Breast epithelium (tissue), 4 donors: ENCODE measurements at regions not wholly inside any gene's neighbourhood (a gene's known extent, or its start where the extent isn't known, plus 50 kb on each side); places are given as distances from the start of the nearest gene placed in this dataset.

Source experiments
- DNase-seq, 2 donors: peaks; one replicate each; pipeline ENCODE4 v3.0.0-alpha.2; 2019; ENCODE audit warnings: low spot score in 2 of 2
- H3K27ac ChIP-seq, 2 donors: fragments of 200-600 bp; sonication (generic) in 1 of 2; one replicate each; pipeline ENCODE4 v1.5.1; 2016 to 2019; ENCODE audit warnings: mild to moderate bottlenecking in 1 of 2
- H3K27me3 ChIP-seq, 2 donors: fragments of 200-600 bp; sonication (generic) in 1 of 2; one replicate each; pipeline versions ENCODE4 v1.5.1 to v1.6.0; 2017 to 2019; ENCODE audit warnings: control low read depth in 1 of 2, mild to moderate bottlenecking in 1 of 2
- H3K36me3 ChIP-seq: fragments of 200-600 bp; one replicate; pipeline ENCODE4 v1.5.1; 2019
- H3K4me1 ChIP-seq, 2 donors: fragments of 200-600 bp; sonication (generic); one replicate each; pipeline ENCODE4 v1.5.1; 2016 to 2019; ENCODE audit warnings: control low read depth in 1 of 2
- H3K4me3 ChIP-seq, 3 donors: fragments of 200-600 bp; sonication (generic); 1 replicate in 2 of 3; 2 replicates in 1 of 3; pipeline ENCODE4 v1.5.1; 2016 to 2019; ENCODE audit warnings: mild to moderate bottlenecking in 3 of 3, moderate library complexity in 2 of 3
- H3K9me3 ChIP-seq, 2 donors: fragments of 200-600 bp; sonication (generic) in 1 of 2; one replicate each; pipeline ENCODE4 v1.5.1; 2016 to 2019; ENCODE audit warnings: control low read depth in 1 of 2
- POLR2A ChIP-seq: fragments of 450-650 bp; IDR thresholded peaks from one replicate; pipeline ENCODE4 v1.6.1; 2016; ENCODE audit warnings: antibody characterized with exemption, mild to moderate bottlenecking, moderate library complexity
- POLR2AphosphoS5 ChIP-seq, 3 donors: sonication (generic); formaldehyde crosslinking; IDR thresholded peaks; one replicate each; pipeline ENCODE4 v1.6.1; 2017; ENCODE audit warnings: antibody characterized with exemption in 3 of 3
- intact Hi-C: fragments of 100-400 bp; cut with DNase I; formaldehyde crosslinking; loops from one replicate; pipeline ENCODE4 v1.15.1; 2023; ENCODE audit warnings: low total_unique reads
- TF ChIP-seq, protein P1 (sequence below), 3 donors: fragments of 450-650 bp; IDR thresholded peaks; one replicate each; pipeline ENCODE4 v1.5.1; 2016 to 2017; ENCODE audit warnings: antibody characterized with exemption in 3 of 3, mild to moderate bottlenecking in 3 of 3, moderate library complexity in 3 of 3

DNA sequence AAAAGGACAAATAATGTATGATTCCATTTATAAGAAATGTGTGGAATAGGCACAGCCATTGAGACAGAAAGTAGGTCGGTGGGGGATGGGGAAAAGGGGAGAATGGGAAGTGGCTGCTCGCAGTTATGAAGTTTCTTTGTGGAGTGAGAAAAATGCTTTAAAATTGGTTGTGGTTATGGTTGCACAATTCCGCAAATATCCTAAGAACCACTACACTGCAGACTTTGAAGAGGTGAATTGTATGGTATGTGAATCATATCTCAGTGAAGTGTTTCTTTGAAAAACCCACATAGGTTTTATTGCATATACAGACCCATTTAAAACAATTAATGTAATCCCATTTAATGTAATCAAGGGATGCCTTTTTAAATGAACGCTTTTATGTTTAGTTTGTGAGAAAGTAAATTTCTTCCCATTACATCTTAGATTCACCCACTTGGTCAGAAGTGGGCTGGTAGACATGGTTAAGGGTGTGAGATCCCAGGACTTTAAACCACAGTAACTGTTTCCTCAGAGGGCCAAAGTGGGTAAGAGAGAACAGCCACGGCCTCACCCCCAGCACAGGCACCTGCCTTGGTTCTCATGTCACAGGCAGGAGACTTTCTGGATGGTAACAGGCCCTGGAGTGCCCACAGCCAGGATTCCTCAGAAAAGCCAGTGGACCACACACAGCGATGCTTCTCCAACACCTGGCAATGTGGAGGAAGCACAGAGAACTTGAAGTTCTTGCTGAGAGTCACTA lies 119.3 kb upstream of the GJB6 start:
- no peak overlapping the region for H3K27ac ChIP-seq
- no peak overlapping the region for H3K4me3 ChIP-seq
- H3K9me3 ChIP-seq = no peaks in the 10 kb centered on the region
- no peaks in the 10 kb centered on the region for H3K36me3 ChIP-seq
- DNase-seq = no peak
- intact Hi-C loops = no loop called here
- H3K27me3 ChIP-seq = no peaks in the 10 kb centered on the region
- H3K4me1 ChIP-seq = no peaks in the 10 kb centered on the region
- TF ChIP-seq POLR2A (no peak), POLR2AphosphoS5 (IDR thresholded peaks at IDR 0.05) (no peak)
- TF ChIP-seq, protein P1, sequence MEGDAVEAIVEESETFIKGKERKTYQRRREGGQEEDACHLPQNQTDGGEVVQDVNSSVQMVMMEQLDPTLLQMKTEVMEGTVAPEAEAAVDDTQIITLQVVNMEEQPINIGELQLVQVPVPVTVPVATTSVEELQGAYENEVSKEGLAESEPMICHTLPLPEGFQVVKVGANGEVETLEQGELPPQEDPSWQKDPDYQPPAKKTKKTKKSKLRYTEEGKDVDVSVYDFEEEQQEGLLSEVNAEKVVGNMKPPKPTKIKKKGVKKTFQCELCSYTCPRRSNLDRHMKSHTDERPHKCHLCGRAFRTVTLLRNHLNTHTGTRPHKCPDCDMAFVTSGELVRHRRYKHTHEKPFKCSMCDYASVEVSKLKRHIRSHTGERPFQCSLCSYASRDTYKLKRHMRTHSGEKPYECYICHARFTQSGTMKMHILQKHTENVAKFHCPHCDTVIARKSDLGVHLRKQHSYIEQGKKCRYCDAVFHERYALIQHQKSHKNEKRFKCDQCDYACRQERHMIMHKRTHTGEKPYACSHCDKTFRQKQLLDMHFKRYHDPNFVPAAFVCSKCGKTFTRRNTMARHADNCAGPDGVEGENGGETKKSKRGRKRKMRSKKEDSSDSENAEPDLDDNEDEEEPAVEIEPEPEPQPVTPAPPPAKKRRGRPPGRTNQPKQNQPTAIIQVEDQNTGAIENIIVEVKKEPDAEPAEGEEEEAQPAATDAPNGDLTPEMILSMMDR (IDR thresholded peaks at IDR 0.05) = no peak

DNA sequence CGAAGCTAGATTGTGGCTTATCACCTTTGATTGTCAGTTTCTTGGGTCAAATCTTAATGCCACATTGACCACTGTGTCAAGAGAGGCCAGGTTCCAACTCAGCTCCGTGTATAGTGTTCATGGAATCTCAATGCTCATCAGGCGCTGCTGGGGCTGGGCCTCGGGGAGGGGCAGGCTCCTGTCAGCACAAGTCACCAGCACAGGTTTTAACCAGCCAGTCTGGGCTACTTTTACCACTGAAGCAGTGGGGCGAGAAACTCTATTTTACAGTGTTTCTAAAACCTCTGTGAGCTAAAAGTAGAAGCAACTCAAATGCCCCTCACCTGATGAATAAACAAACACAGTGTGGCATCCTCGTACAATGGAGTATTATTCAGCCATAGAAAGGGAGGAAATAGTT lies 118.7 kb upstream of the GJB6 start:
- intact Hi-C loops = no loop called here

DNA sequence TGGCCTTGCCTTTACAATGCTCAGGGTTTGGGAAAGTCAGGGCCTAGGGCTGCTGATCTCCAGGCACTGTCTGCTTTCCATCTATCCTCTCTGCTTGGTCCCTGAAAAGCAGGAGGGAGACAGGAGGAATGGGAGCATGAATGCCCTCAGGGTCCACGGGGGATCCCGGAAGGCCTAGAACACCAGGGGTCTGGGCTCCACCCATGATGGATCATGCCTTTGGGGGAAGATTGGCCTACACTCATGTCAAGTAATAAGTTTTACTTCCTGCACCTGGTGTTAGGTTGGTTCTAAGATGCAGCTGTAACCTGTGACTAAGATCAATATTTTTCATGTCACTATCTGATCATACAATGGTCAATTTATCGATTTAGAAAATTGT lies 118.3 kb upstream of the GJB6 start:
- Histone ChIP-seq H3K27me3 (no peaks in the 10 kb centered on the region), H3K27ac (no peak overlapping the region), H3K4me1 (no peaks in the 10 kb centered on the region), H3K36me3 (no peaks in the 10 kb centered on the region), H3K4me3 (no peak overlapping the region), H3K9me3 (no peaks in the 10 kb centered on the region)
- TF ChIP-seq POLR2AphosphoS5 (IDR thresholded peaks at IDR 0.05) = no peak
- TF ChIP-seq POLR2A = no peak
- TF ChIP-seq, protein P1 (IDR thresholded peaks at IDR 0.05) = no peak
- no peak for DNase-seq
- intact Hi-C loops = no loop called here

More for the DNA sequence above, 118.7 kb upstream of the GJB6 start:
- no peaks in the 10 kb centered on the region for H3K36me3 ChIP-seq
- H3K4me1 ChIP-seq = no peaks in the 10 kb centered on the region
- no peaks in the 10 kb centered on the region for H3K27me3 ChIP-seq
- no peak overlapping the region for H3K4me3 ChIP-seq
- no peak for DNase-seq
- TF ChIP-seq POLR2A (no peak), POLR2AphosphoS5 (IDR thresholded peaks at IDR 0.05) (no peak)
- TF ChIP-seq, protein P1 (IDR thresholded peaks at IDR 0.05) = no peak
- H3K27ac ChIP-seq = no peak overlapping the region
- H3K9me3 ChIP-seq = no peaks in the 10 kb centered on the region

DNA sequence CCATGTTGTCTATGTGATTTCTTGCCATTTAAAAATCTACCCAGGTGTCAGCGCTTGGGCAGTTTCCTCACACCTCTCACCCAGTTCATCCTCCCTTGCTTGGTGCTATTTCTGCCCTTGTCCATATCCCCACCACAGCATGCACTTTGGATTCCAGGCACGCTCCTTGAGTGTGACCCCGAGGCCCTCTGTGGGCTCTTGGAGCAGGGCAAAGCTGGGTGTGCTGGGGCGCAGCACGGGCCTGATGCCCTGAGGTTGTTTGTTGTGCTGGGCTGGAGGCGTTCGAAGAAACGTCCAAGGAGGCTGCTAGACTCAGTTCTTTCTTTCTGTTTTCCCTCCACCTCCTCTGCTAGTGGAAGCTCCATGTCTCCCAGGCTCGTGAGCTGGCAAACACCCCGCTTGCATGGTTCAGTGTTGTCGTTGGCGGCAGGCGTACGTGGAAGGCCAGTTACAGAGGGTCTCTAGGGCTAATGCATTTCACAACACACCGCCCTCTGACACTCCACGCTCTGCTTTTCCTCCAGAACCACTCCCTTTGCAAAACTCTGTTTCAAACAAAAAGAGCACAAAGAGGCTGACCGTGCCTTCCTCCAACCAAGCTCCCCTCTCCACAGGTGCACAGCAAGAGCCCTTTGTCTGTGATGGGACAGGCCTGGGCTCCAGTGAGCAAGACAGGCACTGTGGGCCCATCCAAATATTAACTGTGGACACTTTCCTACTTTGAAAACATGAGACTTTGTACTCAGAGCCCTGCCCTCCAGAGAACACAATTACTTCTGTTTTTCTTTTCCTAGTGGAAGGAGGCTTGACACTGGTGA lies 117.7 kb upstream of the GJB6 start:
- Histone ChIP-seq H3K9me3 (no peaks in the 10 kb centered on the region), H3K27me3 (no peaks in the 10 kb centered on the region), H3K4me3 (no peak overlapping the region), H3K27ac (no peak overlapping the region), H3K36me3 (no peaks in the 10 kb centered on the region), H3K4me1 (no peaks in the 10 kb centered on the region)
- DNase-seq = no peak
- intact Hi-C loops = no loop called here
- no peak for TF ChIP-seq POLR2A
- TF ChIP-seq, protein P1 (IDR thresholded peaks at IDR 0.05) = no peak
- TF ChIP-seq POLR2AphosphoS5 (IDR thresholded peaks at IDR 0.05) = no peak
